A673 (cell line): ENCODE measurements at regions not wholly inside any gene's neighbourhood (a gene's known extent, or its start where the extent isn't known, plus 50 kb on each side); places are given as distances from the start of the nearest gene placed in this dataset.

Experiments used
- EZH2 ChIP-seq: fragments of 200-600 bp; sonication (generic); IDR thresholded peaks from 2 replicates; pipeline ENCODE4 v1.6.1; 2017; ENCODE audit warnings: borderline replicate concordance, low read depth, mild to moderate bottlenecking, mixed read lengths, antibody characterized with exemption, low read length; ENCODE audit not compliant: poor library complexity, severe bottlenecking
- TF ChIP-seq, protein P1 (sequence below): fragments of 300-800, 200-600 bp; sonication (generic); conservative IDR thresholded peaks from 2 replicates; pipeline ENCODE4 v1.5.1; 2017; ENCODE audit warnings: low read depth, mild to moderate bottlenecking, antibody characterized with exemption, low read length, moderate library complexity, mixed read lengths

DNA sequence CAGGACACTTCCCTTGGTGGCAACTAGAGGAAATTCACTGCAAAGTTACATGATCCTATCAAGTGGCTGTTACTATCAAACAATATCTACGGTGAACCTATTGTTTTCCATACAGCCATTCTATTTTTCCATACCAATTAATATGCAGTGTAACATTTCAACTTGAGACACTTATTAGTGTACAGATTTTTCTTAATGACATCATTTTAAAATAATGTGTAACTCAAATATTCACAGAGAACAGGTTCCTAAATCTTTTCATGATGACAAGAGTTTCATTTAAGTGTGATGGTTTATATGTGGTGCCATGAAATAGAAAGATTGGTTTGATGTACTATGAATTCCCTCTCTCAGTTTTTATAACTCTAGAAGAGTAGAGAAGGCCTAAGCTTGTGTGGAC, 291.2 kb upstream of the SOX5 start:
- TF ChIP-seq, protein P1, sequence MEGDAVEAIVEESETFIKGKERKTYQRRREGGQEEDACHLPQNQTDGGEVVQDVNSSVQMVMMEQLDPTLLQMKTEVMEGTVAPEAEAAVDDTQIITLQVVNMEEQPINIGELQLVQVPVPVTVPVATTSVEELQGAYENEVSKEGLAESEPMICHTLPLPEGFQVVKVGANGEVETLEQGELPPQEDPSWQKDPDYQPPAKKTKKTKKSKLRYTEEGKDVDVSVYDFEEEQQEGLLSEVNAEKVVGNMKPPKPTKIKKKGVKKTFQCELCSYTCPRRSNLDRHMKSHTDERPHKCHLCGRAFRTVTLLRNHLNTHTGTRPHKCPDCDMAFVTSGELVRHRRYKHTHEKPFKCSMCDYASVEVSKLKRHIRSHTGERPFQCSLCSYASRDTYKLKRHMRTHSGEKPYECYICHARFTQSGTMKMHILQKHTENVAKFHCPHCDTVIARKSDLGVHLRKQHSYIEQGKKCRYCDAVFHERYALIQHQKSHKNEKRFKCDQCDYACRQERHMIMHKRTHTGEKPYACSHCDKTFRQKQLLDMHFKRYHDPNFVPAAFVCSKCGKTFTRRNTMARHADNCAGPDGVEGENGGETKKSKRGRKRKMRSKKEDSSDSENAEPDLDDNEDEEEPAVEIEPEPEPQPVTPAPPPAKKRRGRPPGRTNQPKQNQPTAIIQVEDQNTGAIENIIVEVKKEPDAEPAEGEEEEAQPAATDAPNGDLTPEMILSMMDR, result no peak
- TF ChIP-seq EZH2, result no peak
